ENCODE measurements at regions not wholly inside any gene's neighbourhood (a gene's known extent, or its start where the extent isn't known, plus 50 kb on each side); places are given as distances from the start of the nearest gene placed in this dataset.

GRCh38 chr6:147053311-147053921 is 150.8 kb upstream of the STXBP5 start:
- no peaks in the 10 kb centered on the region for H3K9me3 Mint-ChIP-seq
- no peaks in the 10 kb centered on the region for H3K4me1 Mint-ChIP-seq
- no peaks in the 10 kb centered on the region for H3K36me3 Mint-ChIP-seq
- H3K27me3 Mint-ChIP-seq: no peaks in the 10 kb centered on the region
- ATAC-seq (ENCODE audit: low read depth) (no peak), DNase-seq (ENCODE audit: low spot score in 2 of 2) (no peak)
- H3K27ac Mint-ChIP-seq: no peak overlapping the region
- no peak overlapping the region for H3K4me3 Mint-ChIP-seq

DNA sequence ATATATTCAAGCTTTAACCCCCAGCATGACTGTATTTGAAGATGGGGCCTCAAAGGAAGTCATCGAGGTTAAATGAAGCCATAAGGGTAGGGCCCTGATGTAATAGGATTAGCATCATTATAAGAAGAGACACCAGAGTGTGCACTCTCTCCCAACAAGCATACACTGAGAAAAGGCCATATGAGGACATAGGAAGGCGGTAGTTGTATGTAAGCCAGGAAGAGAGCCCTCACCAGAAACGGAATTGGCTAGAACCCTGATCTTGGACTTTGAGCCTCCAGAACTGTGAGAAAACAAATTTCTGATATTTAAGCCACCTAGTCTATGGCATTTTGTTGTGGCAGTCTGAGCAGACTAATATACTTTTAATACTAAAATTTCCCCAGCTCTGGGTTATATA is 150.1 kb upstream of the STXBP5 start:
- no peak overlapping the region for H3K4me3 Mint-ChIP-seq
- DNase-seq (ENCODE audit: low spot score in 2 of 2) (no peak), ATAC-seq (ENCODE audit: low read depth) (no peak)
- no peak overlapping the region for H3K27ac Mint-ChIP-seq
- no peaks in the 10 kb centered on the region for H3K4me1 Mint-ChIP-seq
- H3K36me3 Mint-ChIP-seq: no peaks in the 10 kb centered on the region
- H3K27me3 Mint-ChIP-seq: no peaks in the 10 kb centered on the region
- no peaks in the 10 kb centered on the region for H3K9me3 Mint-ChIP-seq

- DNase-seq (ENCODE audit: low spot score in 2 of 2): no peak
- no peaks in the 10 kb centered on the region for H3K4me1 Mint-ChIP-seq
Measured at GRCh38 chr6:147054871-147055270, 149.3 kb upstream of the STXBP5 start.

DNA sequence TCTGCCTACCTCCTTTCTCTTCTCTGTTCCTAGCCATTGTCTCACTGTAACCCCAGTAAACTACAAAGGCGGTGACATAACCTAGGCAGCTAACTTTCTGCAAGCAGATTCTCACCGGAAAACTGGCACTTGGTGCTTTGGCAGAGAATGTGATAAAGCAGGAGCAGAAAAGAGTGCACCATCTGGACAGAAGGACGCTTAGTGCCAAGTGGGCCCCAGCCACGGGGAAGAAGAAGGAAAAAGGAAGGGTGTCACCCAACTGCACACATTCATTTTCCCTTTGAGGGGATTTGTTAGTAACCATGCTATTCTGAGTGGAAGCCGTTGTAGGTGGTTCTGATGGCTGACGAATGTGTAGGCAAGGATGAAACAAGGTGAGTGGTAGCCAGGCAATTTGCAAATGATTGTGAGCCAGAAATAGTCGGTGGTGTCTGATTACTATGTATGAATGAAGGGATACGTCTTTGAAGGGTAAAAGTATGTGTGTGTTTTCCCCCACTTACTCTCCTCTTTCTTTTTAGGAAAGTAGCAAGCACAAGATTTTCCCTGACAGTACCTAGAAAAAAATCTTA is 148.3 kb upstream of the STXBP5 start:
- DNase-seq (ENCODE audit: low spot score in 2 of 2): no peak
- Mint-ChIP-seq H3K27ac (no peak overlapping the region), H3K4me1 (no peaks in the 10 kb centered on the region), H3K9me3 (no peaks in the 10 kb centered on the region), H3K27me3 (peaks cover 2% of the 10 kb centered on the region), H3K4me3 (no peak overlapping the region), H3K36me3 (no peaks in the 10 kb centered on the region)
- ATAC-seq (ENCODE audit: low read depth): no peak

More at GRCh38 chr6:147054871-147055270, 149.3 kb upstream of the STXBP5 start:
- H3K4me3 Mint-ChIP-seq: no peak overlapping the region
- no peak overlapping the region for H3K27ac Mint-ChIP-seq
- H3K9me3 Mint-ChIP-seq: no peaks in the 10 kb centered on the region
- no peaks in the 10 kb centered on the region for H3K36me3 Mint-ChIP-seq
- ATAC-seq (ENCODE audit: low read depth): no peak
- H3K27me3 Mint-ChIP-seq: peaks cover 2% of the 10 kb centered on the region

GRCh38 chr6:147057188-147057587 is 147.0 kb upstream of the STXBP5 start:
- H3K27me3 Mint-ChIP-seq: peaks cover 2% of the 10 kb centered on the region
- ATAC-seq (ENCODE audit: low read depth) (no peak), DNase-seq (ENCODE audit: low spot score in 2 of 2) (no peak)
- H3K27ac Mint-ChIP-seq: no peak overlapping the region
- no peaks in the 10 kb centered on the region for H3K4me1 Mint-ChIP-seq
- H3K9me3 Mint-ChIP-seq: no peaks in the 10 kb centered on the region
- no peaks in the 10 kb centered on the region for H3K36me3 Mint-ChIP-seq
- H3K4me3 Mint-ChIP-seq: no peak overlapping the region

DNA sequence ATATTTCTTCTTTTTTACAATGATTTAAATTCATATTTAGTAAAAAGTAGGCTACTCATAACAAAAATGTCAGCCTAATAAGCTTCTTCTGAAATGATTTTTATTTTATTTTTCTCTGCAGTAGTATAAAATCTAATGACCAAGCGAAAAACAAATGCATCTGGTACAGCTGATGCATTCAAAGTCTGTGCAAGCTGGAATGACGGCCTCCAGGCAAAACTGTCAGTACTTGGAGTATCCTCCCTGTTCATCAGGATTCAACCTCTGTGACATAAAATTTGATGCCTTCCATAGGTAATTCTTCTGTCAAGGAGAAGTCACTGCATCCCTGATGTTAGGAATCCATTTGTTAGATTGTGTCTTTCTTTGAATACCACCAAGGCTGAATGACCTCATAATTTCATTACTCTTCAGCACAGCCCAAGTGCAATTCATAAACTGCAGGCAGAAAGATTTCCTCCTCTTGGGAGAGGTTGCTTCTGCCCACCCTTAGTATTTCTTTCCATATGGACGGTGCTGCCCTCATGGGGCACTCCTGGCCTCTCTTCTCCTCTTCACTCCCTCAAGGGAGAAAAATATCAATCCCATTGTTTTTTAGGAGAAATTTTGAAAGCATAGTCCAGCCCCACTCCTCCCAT is 146.4 kb upstream of the STXBP5 start:
- Mint-ChIP-seq H3K36me3 (no peaks in the 10 kb centered on the region), H3K4me1 (no peaks in the 10 kb centered on the region), H3K27ac (no peak overlapping the region), H3K9me3 (no peaks in the 10 kb centered on the region), H3K4me3 (no peak overlapping the region), H3K27me3 (peaks cover 2% of the 10 kb centered on the region)
- DNase-seq (ENCODE audit: low spot score in 2 of 2) (no peak), ATAC-seq (ENCODE audit: low read depth) (no peak)

DNA sequence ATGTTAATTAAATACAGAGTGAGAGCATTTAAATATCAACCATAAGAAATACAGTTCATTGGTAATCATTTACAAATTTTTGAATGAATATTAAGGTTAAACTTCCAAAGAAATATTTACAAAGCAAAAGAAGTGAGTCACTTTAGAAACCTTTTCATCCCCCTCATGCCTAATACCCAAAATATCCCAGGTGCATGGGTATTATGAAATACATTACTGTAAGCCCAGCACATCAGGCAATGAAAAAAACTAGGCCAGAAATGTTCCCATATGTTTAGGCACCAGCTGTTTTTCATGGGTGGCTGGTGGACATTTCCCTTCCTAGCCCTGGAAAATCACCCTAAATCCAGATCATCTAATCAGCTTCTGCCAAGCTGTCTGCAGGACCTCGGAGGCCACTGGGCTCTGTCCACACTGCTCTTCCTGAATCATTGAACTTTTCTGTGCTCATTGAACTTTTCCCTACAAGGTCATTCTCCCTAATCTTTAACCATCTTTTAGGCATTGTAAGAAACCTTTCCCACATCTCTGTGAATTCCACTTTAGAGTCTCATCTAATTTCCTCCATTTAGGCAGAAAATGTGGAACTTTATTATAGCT is 145.3 kb upstream of the STXBP5 start:
- Mint-ChIP-seq H3K36me3 (no peaks in the 10 kb centered on the region), H3K9me3 (no peaks in the 10 kb centered on the region), H3K27ac (no peak overlapping the region), H3K4me1 (no peaks in the 10 kb centered on the region), H3K4me3 (no peak overlapping the region), H3K27me3 (peaks cover 2% of the 10 kb centered on the region)
- no peak for DNase-seq (ENCODE audit: low spot score in 2 of 2)
- no peak for ATAC-seq (ENCODE audit: low read depth)

DNA sequence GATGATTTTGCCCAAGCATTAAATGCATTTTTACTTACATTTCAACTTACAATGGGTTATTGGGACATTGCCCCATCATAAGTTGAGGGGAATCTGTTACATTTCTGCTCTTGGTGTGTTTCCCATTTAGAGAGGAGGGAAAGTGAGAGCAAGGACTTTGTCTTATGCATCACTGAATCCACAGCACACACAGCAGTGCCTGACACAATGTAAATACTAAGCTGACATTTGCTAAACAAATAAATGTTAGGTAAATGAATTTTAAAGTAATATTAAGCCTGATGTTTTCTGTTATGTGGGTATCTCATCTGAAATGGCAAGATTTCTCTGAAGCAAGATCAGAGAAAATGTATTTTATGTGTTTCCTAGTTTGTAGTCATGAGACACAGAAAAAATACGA is 143.6 kb upstream of the STXBP5 start:
- no peak overlapping the region for H3K27ac Mint-ChIP-seq
- H3K36me3 Mint-ChIP-seq: no peaks in the 10 kb centered on the region
- DNase-seq (ENCODE audit: low spot score in 2 of 2) (no peak), ATAC-seq (ENCODE audit: low read depth) (no peak)
- peaks cover 2% of the 10 kb centered on the region for H3K4me1 Mint-ChIP-seq
- no peaks in the 10 kb centered on the region for H3K9me3 Mint-ChIP-seq
- peaks cover 2% of the 10 kb centered on the region for H3K27me3 Mint-ChIP-seq
- H3K4me3 Mint-ChIP-seq: no peak overlapping the region

- Mint-ChIP-seq H3K27ac (no peak overlapping the region), H3K27me3 (peaks cover 2% of the 10 kb centered on the region), H3K4me3 (no peak overlapping the region), H3K4me1 (peaks cover 2% of the 10 kb centered on the region), H3K36me3 (no peaks in the 10 kb centered on the region), H3K9me3 (no peaks in the 10 kb centered on the region)
- ATAC-seq (ENCODE audit: low read depth) (no peak), DNase-seq (ENCODE audit: low spot score in 2 of 2) (no peak)
Measured at GRCh38 chr6:147061252-147061651, 143.0 kb upstream of the STXBP5 start.

DNA sequence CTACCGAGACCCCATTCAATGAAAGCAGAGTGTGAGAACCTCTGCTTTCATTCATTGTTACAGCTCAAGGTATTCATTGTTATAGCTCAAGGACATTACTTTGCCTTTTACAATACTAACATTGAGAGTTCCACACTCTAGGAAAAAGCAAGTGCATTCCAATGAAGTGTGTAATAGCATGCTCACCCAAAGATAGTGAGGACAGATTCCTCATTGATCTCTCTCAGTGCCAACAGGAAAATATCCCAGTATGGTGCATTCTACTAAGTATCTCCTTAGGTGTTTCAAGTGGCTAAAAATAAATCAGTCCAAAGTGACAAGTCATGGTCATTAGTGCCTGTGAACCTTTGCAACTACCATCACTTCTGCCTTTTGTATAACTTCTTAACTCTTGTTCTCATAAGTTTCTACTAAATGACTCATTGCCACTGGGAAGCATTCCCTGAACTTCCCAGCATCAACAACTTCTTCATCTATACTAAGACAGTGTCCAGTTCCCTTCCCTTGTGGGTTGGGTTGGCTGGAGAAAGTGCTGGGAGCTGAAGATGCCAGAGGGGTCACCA is 140.7 kb upstream of the STXBP5 start:
- Mint-ChIP-seq H3K36me3 (no peaks in the 10 kb centered on the region), H3K27me3 (peaks cover 2% of the 10 kb centered on the region), H3K4me3 (no peak overlapping the region), H3K27ac (no peak overlapping the region), H3K9me3 (no peaks in the 10 kb centered on the region), H3K4me1 (peaks cover 2% of the 10 kb centered on the region)
- no peak for DNase-seq (ENCODE audit: low spot score in 2 of 2)
- no peak for ATAC-seq (ENCODE audit: low read depth)

- DNase-seq (ENCODE audit: low spot score in 2 of 2): no peak
- no peak overlapping the region for H3K4me3 Mint-ChIP-seq
- peaks cover 3% of the 10 kb centered on the region for H3K9me3 Mint-ChIP-seq
- peaks cover 2% of the 10 kb centered on the region for H3K4me1 Mint-ChIP-seq
- H3K36me3 Mint-ChIP-seq: no peaks in the 10 kb centered on the region
- no peak overlapping the region for H3K27ac Mint-ChIP-seq
- ATAC-seq (ENCODE audit: low read depth): no peak
- H3K27me3 Mint-ChIP-seq: no peaks in the 10 kb centered on the region
Measured at GRCh38 chr6:147065786-147066185, 138.4 kb upstream of the STXBP5 start.

DNA sequence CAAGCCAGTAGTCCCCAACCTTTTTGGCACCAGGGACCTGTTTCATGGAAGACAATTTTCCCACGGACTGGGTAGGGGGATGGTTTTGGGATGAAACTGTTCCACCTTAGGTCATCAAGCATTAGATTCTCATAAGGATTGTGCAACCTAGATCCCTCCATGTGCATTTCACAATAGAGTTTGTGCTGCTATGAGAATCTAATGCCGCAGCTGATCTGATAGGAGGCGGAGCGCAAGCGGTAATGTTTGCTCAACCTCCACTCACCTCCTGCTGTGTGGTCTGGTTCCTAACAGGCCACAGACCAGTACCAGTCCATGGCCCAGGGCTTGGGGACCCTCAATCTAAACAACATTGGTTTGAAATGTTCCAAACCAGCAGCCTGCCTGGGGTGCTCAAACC is 137.0 kb upstream of the STXBP5 start:
- Mint-ChIP-seq H3K4me3 (no peak overlapping the region), H3K27ac (no peak overlapping the region)
- ATAC-seq (ENCODE audit: low read depth): no peak

DNA sequence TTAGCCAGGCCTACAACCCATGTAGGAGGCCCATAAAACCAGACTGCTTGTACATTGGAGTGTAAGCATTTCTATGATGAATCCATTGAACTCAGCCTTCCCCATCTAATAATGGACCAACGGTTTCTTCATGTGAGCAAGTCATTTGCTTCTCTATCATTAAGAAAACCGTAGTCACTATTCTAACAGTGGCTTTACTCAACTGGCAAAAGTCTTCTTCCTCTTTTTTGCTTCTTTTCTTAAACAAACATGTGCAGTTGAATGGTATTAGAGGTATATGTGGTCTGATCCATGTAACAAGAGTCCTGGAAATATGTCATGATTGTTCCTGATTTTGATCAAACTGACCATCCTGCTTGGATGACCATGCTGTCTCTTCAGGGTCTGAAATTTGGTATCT is 132.4 kb upstream of the STXBP5 start:
- Mint-ChIP-seq H3K36me3 (no peaks in the 10 kb centered on the region), H3K4me3 (no peak overlapping the region), H3K9me3 (peaks cover 3% of the 10 kb centered on the region), H3K27me3 (peaks cover 2% of the 10 kb centered on the region), H3K4me1 (no peaks in the 10 kb centered on the region), H3K27ac (no peak overlapping the region)
- ATAC-seq (ENCODE audit: low read depth) (no peak), DNase-seq (ENCODE audit: low spot score in 2 of 2) (no peak)

More for the DNA sequence above, 137.0 kb upstream of the STXBP5 start:
- no peaks in the 10 kb centered on the region for H3K27me3 Mint-ChIP-seq
- no peak for DNase-seq (ENCODE audit: low spot score in 2 of 2)
- peaks cover 2% of the 10 kb centered on the region for H3K4me1 Mint-ChIP-seq
- H3K36me3 Mint-ChIP-seq: no peaks in the 10 kb centered on the region
- peaks cover 3% of the 10 kb centered on the region for H3K9me3 Mint-ChIP-seq

GRCh38 chr6:147075381-147075780 is 128.8 kb upstream of the STXBP5 start:
- Mint-ChIP-seq H3K4me1 (no peaks in the 10 kb centered on the region), H3K27me3 (peaks cover 2% of the 10 kb centered on the region), H3K36me3 (no peaks in the 10 kb centered on the region), H3K27ac (no peak overlapping the region), H3K9me3 (no peaks in the 10 kb centered on the region), H3K4me3 (no peak overlapping the region)
- ATAC-seq (ENCODE audit: low read depth) (no peak), DNase-seq (ENCODE audit: low spot score in 2 of 2) (no peak)

Data from memory B cell (primary cell).